WERI-Rb-1 (cell line): ENCODE measurements at regions not wholly inside any gene's neighbourhood (a gene's known extent, or its start where the extent isn't known, plus 50 kb on each side); places are given as distances from the start of the nearest gene placed in this dataset.

Source experiments
- DNase-seq: peaks from one replicate; pipeline ENCODE4 v3.0.0-alpha.2; 2020
- H3K27ac ChIP-seq: fragments of 250-450 bp; sonication (Bioruptor Pico); 2 replicates; pipeline ENCODE4 v1.5.1; 2020; ENCODE audit warnings: mild to moderate bottlenecking, moderate library complexity
- H3K27me3 ChIP-seq: fragments of 250-450 bp; sonication (Bioruptor Pico); 2 replicates; pipeline ENCODE4 v1.5.1; 2021; ENCODE audit warnings: mild to moderate bottlenecking, low read depth, moderate library complexity; ENCODE audit not compliant: insufficient read depth, severe bottlenecking
- H3K36me3 ChIP-seq: fragments of 250-450 bp; sonication (Bioruptor Pico); 2 replicates; pipeline ENCODE4 v1.5.1; 2020; ENCODE audit warnings: mild to moderate bottlenecking, moderate library complexity
- H3K4me3 ChIP-seq: 2 replicates; pipeline ENCODE4 v1.5.1; 2011; ENCODE audit warnings: low read depth, mild to moderate bottlenecking, control low read depth, low read length
- H3K9me3 ChIP-seq: fragments of 250-450 bp; sonication (Bioruptor Pico); 2 replicates; pipeline ENCODE4 v1.5.1; 2021; ENCODE audit warnings: mild to moderate bottlenecking, moderate library complexity; ENCODE audit not compliant: severe bottlenecking
- TF ChIP-seq, protein P1 (sequence below): IDR thresholded peaks from 2 replicates; pipeline ENCODE4 v1.5.1; 2011; ENCODE audit warnings: low read depth, mild to moderate bottlenecking, control low read depth, inconsistent platforms, low read length

DNA sequence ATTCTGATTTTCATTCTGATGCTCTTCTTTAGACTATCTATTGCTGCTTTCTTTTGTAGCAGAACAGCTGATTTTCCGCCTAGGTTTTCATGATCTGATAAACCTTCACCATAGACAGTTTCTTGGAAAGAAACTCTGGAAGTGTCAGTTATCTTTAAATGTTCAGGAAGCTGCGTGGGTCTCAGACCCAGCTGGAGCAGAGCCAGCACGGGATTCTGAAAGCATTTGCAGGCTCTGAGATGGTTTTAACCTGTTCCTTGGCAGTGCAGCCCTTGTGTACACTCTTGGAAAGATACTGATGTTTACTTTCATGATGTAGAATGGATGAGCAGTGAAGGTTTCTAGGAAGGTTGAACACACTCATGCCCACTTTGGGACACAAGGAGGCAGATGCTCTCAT is 178.0 kb upstream of the DMRT1 start:
- Histone ChIP-seq H3K27ac (no peak overlapping the region), H3K4me3 (no peak overlapping the region), H3K27me3 (no peaks in the 10 kb centered on the region), H3K36me3 (no peaks in the 10 kb centered on the region; the same call in 1 of the 2 replicates), H3K9me3 (no peaks in the 10 kb centered on the region)
- DNase-seq = no peak
- TF ChIP-seq, protein P1, sequence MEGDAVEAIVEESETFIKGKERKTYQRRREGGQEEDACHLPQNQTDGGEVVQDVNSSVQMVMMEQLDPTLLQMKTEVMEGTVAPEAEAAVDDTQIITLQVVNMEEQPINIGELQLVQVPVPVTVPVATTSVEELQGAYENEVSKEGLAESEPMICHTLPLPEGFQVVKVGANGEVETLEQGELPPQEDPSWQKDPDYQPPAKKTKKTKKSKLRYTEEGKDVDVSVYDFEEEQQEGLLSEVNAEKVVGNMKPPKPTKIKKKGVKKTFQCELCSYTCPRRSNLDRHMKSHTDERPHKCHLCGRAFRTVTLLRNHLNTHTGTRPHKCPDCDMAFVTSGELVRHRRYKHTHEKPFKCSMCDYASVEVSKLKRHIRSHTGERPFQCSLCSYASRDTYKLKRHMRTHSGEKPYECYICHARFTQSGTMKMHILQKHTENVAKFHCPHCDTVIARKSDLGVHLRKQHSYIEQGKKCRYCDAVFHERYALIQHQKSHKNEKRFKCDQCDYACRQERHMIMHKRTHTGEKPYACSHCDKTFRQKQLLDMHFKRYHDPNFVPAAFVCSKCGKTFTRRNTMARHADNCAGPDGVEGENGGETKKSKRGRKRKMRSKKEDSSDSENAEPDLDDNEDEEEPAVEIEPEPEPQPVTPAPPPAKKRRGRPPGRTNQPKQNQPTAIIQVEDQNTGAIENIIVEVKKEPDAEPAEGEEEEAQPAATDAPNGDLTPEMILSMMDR = no peak

DNA sequence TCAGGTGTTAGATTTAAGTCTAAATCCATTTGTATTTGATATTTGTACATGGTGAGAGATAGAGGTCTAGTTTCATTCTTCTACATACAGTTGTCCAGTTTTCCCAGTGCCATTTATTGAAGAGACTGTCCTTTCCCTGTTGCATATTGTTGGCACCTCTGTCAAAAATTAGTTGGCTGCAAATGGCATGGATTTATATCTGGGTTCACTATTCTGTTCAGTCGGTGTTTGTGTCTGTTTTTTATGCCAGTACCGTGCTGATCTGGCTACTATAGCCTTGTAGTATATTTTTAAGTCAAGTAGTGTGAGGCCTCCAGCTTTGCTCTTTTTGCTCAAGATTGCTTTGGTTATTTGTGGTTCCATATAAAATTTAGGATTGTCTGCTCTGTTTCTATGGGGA is 176.2 kb upstream of the DMRT1 start:
- no peak for DNase-seq
- Histone ChIP-seq H3K9me3 (no peaks in the 10 kb centered on the region), H3K36me3 (no peaks in the 10 kb centered on the region; the same call in 1 of the 2 replicates), H3K27me3 (no peaks in the 10 kb centered on the region), H3K27ac (no peak overlapping the region), H3K4me3 (no peak overlapping the region)
- TF ChIP-seq, protein P1 = no peak

DNA sequence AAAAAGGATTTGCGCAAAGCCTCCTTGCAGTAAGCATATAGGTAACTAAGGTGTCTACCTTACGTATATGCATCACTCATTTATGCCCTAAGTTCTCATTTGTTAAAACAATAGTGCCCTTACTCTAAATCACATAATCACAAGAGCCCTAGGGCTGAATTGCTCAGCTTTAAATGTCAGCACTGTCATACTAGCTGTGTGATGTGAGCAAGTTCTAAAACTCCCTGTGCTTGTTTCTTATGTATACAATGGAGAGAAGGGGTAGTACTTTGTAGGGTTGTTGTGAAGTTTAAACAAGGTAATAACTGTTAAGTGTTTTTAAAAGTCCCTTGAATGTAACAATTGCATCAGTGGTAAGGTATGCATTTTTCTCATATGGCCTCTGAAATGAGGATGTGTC is 169.5 kb upstream of the DMRT1 start:
- Histone ChIP-seq H3K27me3 (no peaks in the 10 kb centered on the region), H3K4me3 (no peak overlapping the region), H3K9me3 (no peaks in the 10 kb centered on the region), H3K27ac (no peak overlapping the region), H3K36me3 (no peaks in the 10 kb centered on the region)
- DNase-seq = no peak
- TF ChIP-seq, protein P1 = no peak

DNA sequence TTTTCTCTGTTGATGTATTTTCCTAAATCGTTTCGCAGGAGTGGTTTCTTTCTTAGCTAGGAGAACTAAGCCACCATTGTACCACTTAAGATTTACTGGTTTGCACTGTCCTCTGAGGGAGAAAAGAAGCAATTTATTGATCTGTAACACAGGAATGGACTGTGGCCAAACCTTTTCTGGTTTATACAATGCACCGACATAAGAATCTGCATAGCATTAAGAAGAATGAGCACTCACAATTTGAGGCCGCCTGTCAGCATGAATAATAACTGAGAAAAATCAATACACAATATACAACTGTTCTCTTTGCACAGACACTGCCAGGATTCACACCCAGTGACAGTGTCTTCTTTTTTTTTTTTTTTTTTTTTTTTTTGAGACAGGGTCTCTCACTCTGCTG is 168.6 kb upstream of the DMRT1 start:
- Histone ChIP-seq H3K27ac (no peak overlapping the region), H3K4me3 (no peak overlapping the region), H3K36me3 (no peaks in the 10 kb centered on the region; the same call in 1 of the 2 replicates), H3K27me3 (no peaks in the 10 kb centered on the region), H3K9me3 (no peaks in the 10 kb centered on the region)
- TF ChIP-seq, protein P1 = no peak
- no peak for DNase-seq

DNA sequence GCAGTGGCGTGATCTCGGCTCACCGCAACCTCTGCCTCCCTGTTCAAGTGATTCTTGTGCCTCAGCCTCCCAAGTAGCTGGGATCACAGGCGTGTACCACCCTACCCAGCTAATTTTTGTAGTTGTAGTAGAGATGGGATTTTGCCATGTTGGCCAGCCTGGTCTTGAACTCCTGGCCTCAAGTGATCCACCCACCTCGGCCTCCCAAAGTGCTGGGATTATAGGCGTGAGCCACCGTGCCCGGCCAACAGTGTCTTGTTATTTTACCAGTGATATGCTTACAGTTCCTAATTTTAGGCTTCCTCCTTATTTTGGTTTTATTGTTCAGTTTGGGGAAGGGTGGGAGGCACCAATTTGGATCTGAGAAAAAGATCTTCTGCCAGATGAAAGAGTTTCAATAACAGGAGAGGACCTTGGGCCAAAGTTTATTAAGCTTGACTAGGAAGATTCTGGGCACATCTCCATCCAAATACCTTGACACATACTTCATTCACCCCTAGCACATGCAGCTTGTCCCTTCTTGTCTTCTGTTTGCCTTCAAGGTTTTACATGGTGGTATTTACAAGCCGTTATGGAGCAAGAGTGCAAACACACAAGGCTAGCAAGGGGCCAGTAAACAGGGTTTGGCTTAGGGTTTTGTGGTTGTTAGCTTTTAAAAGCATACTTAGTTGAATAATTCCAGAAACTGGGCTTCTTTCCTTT is 168.1 kb upstream of the DMRT1 start:
- no peak overlapping the region for H3K27ac ChIP-seq
- TF ChIP-seq, protein P1 = no peak
- no peaks in the 10 kb centered on the region for H3K27me3 ChIP-seq
- no peak overlapping the region for H3K4me3 ChIP-seq
- no peaks in the 10 kb centered on the region for H3K9me3 ChIP-seq
- DNase-seq = no peak
- no peaks in the 10 kb centered on the region; the same call in none of the 2 replicates for H3K36me3 ChIP-seq
